GM21619 (cell line): ENCODE measurements at regions not wholly inside any gene's neighbourhood (a gene's known extent, or its start where the extent isn't known, plus 50 kb on each side); places are given as distances from the start of the nearest gene placed in this dataset.
"Not testable (repeated sequence)": the region's sequence is repeated elsewhere in the genome, so short reads cannot be mapped to it uniquely, and the experiment has no call there.

Experiments used
- ATAC-seq: cut with Tn5 transposase; IDR thresholded peaks from one replicate; pipeline ENCODE4 v1.9.1; 2021; ENCODE audit not compliant: unreplicated experiment

DNA sequence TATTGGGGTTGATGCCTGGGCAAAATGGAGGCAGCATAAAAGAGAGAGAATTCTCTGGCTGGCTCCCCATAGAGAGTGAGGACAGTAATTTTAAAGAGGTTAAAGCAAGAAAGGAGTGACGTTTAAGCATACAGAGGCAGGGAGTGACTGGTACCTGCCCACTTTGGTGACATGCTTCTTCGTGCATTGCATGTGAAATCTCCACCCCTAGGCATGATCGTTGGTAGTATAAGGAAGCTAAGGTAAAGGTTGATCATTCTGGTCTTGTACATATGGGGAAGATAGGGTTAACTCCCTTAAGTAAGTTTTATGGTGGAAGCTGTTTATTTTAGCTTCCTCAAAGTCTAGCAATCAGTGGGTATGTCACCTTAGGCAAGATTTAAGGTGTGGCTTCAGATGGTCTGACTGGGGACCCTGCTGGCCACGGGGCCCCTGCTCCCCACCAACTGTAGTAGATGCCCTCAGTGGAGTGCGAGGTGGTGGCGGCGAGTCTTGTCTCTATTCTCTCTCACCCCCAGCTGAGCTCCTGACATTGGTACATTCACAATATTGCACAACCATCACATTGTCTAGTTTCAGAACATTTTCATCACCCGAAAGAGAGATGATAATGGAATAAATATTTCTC lies 797.5 kb upstream of the SPRY2 start:
- ATAC-seq = no peak

- no peak for ATAC-seq
Observed at GRCh38 chr13:81133066-81133465, 792.1 kb upstream of the SPRY2 start.

GRCh38 chr13:81117416-81117815 lies 776.5 kb upstream of the SPRY2 start:
- no peak for ATAC-seq

DNA sequence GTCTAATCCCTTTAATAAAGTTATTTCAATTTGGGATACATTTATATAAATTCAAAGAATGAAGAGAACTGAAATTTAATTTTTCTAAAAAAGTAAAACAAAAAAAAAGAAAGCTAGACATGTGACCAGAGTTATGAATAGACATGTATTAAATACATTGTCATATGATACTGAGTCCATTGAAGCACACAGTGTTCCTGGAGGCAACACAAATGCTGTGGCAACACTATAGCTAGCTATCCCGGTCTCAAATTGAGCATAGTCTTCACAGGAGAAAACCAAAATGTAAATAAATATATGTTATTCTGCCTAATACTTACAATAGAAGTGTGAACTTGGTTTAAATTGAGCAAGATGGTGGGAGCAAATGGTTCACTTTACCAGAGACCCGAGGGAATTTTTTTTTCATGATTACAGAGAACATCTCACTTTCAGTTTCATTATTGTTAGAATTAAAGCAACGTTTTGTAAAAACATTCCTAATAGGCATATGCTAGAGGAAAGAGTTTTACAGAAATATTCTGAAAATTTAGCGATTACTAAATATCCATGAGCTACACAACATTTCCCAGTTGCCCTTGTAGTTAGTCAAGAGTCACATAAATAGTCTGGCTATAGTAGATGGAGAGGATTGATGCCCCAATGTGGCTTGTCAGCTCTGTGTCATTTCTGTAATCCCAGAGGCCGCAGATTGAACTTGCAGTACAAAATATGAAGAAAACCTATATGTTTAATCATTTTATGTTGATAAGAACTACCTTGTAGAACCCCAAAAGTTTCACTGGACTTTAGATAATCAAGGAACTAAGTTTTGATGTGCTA lies 775.7 kb upstream of the SPRY2 start:
- no peak for ATAC-seq

DNA sequence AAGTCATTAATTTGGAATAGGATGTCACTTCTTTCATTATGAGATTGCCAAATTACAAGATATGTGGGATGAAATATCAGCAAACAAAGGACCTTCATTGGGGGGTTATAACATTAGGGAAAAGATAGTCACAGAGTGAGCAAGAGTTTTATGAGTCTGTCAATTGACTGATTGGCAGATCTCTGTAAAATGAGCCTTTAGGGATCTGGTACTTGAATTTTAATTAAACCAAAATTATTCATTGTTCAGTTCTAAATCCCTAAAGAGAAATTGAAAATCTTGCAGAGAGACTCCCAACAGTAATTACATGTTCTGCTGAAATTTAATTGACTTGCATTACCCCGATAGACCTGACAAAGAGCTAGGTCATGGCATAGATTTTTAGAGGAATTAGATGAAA lies 768.1 kb upstream of the SPRY2 start:
- no peak for ATAC-seq

- no peak for ATAC-seq
Observed at GRCh38 chr13:81106348-81106747, 765.4 kb upstream of the SPRY2 start.

DNA sequence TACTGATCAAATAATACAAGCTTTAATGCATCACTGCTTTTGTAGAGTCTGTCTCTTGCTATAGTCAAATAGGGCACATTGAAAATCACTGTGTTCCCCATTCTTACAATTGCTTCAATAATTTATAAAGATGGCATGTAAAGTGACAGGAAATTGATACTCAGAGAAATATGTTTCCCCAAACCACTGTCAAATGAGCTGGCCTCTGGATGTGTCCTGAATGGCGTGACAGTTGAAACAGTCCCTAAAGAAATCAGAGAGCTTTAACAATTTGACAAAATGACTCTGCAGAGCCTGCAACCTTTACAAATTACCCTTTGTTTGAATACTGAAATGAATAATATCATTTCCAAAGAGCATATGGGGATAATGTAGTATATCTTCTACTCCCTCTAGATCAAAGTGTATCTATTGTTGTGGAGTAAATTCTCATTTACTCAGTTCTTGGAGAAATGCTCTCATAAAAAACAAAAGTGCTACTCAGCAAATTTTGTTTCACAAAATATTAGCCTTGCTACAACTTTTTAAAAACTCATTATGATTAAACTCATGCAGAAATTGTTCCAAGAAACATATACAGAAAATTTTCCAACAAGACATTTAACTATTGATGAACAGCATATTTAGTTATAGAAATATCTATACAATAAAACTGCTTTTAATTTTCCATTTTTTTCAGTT lies 763.2 kb upstream of the SPRY2 start:
- ATAC-seq = no peak

DNA sequence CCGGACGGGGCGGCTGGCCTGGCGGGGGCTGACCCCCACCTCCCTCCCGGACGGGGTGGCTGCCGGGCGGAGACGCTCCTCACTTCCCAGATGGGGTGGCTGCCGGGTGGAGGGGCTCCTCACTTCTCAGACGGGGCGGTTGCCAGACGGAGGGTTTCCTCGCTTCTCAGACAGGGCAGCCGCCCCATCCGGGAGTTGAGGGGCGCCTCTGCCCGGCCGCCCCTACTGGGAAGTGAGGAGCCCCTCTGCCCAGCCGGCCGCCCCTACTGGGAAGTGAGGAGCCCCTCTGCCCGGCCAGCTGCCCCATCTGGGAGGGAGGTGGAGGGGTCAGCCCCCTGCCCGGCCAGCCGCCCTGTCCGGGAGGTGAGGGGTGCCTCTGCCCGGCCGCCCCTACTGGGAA lies 761.1 kb upstream of the SPRY2 start:
- not testable (repeated sequence) for ATAC-seq

- no peak for ATAC-seq
Observed at GRCh38 chr13:81089371-81090157, 748.6 kb upstream of the SPRY2 start.

DNA sequence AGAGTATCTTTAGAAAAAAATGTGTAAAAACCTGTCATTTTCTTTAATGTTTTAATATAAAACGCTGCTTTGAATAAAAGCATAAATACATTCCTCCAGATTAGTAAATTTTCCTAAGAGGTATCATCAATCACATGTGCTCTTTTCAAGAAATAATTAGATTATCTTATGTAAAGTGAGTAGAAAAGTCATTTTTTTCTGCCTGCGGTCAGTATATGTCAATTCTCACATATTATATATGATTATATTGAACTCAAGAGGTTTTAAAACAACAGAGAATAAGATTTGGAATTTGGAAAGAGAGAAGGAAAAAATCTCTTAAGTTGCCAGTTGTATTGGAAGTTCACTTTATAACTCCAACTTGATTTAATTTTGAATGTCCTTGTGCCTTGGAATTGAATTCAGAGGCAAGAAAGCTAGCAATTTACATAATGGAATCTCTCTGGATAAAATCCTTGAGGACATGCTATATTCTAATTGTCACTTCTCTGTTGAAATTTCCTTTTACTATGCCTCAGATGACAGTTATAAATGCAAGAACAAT lies 740.1 kb upstream of the SPRY2 start:
- no peak for ATAC-seq

DNA sequence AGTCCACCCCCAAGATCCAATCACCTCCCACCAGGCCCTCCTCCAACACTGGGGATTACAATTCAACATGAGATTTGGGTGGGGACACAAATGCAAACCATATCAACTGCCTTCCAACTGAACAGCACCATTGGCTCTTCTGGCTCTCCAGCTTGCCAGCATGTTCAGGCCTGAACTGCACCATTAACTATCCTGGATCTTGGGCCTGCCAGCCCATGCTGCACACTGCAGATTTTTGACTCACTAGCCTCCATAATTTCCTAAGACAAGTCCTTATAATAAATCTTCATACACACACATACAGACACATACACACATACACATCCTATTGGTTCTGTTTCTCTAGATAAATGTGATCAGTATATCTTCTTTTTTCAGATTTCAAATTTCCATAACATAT lies 737.1 kb upstream of the SPRY2 start:
- ATAC-seq = no peak

GRCh38 chr13:81069822-81070221 lies 728.9 kb upstream of the SPRY2 start:
- not testable (repeated sequence) for ATAC-seq

DNA sequence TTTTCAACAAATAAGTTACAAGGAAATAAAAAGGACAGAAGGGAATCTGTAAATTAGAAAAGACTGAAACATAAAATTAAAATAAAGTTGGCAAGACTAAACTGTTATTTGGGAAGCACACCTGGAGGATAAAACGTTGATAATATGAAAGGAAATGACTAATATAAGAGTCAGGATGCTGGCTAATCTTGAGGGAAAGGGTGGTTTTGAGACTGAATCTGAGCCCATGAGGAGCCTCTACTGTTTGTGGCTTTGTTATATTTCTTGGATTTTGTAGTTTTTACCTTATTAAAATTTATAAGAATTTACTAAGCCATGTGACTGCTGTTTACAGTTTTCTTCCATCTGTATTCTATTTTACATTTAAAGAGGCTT lies 718.0 kb upstream of the SPRY2 start:
- ATAC-seq = no peak

- ATAC-seq = no peak
Observed at GRCh38 chr13:81058211-81058915, 717.4 kb upstream of the SPRY2 start.

- ATAC-seq = no peak
Observed at GRCh38 chr13:81051873-81052272, 710.9 kb upstream of the SPRY2 start.

DNA sequence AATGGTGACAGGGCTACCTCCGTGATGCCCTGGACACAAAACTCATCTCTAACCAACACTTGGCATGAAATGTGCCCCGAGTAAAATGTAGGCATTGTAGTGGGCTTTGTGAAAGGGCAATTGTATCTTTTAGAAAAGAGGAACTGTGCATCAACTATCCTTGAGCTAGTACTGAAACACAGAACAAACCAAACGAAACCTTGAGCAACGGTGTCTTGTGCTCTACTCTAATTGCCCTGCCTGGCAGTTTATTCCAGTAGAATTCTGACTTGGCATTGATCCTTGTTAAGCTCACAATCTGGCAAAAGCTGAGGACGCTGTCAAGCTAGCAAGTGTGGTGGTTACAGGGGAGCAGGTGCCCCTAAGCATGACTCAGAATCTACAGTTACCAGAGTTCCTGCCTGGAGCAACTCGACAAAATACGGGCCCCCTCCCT lies 707.1 kb upstream of the SPRY2 start:
- no peak for ATAC-seq

GRCh38 chr13:81041761-81042160 lies 700.8 kb upstream of the SPRY2 start:
- ATAC-seq = no peak

- no peak for ATAC-seq
Observed at GRCh38 chr13:81031996-81032395, 691.1 kb upstream of the SPRY2 start.

DNA sequence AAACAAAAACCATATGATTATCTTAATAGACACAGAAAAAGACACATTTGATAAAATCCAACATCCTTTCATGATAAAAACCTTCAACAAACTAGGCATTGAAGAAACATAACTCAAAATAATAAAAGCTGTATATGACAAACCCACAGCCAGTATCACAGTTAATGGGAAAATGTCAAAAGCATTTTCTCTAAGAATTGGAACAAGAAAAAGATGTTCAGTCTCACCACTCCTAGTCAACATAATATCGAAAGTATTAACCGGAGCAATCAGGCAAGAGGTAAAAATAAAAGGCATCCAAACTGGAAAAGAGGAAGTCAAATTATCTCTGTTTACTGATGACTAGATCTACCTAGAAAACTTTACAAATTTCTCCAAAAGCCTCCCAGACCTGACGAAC lies 684.2 kb upstream of the SPRY2 start:
- ATAC-seq = no peak

DNA sequence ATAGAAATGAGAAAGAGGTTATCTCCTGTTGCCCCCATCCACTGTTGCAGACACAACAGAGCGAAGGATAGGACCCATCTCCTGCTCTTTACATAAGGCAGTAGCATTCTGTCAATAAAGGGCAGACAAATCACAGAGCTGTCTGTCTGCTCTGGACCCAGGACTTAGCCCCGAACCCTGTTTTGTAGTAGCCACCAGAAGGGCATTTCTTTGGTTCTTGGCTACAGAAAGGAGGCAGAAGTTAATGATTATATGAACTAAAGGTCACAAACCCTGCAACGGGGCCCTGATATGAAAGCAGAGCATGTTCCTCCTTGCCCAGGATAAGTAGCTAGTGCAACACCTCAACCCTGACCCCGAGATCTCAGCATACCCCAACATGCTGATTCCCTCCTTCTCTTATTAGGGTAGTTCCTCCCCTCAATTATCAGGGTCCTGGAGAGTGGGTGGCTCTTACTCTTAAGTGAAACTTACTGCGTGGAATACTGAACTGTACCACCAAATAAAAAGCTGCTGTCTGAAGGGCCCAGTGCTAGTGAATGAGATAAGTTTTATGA lies 680.4 kb upstream of the SPRY2 start:
- no peak for ATAC-seq
